LNCAP (cell line): ENCODE measurements at regions not wholly inside any gene's neighbourhood (a gene's known extent, or its start where the extent isn't known, plus 50 kb on each side); places are given as distances from the start of the nearest gene placed in this dataset.

ENCODE experiments used
- CTCF ChIP-seq: fragments of 450-650 bp; IDR thresholded peaks from 2 replicates; pipeline ENCODE4 v1.5.1; 2017; ENCODE audit warnings: mild to moderate bottlenecking

- no peak for TF ChIP-seq CTCF
Measured at GRCh38 chr10:36441557-36441956, 683.8 kb upstream of the ANKRD30A start.

- no peak for TF ChIP-seq CTCF
Measured at GRCh38 chr10:36440539-36440938, 684.9 kb upstream of the ANKRD30A start.

GRCh38 chr10:36437367-36437766 lies 688.0 kb upstream of the ANKRD30A start:
- TF ChIP-seq CTCF, result no peak

GRCh38 chr10:36428507-36428906 lies 696.9 kb upstream of the ANKRD30A start:
- TF ChIP-seq CTCF, result no peak

- no peak for TF ChIP-seq CTCF
Measured at GRCh38 chr10:36425131-36425797, 700.1 kb upstream of the ANKRD30A start.

GRCh38 chr10:36424502-36424901 lies 700.9 kb upstream of the ANKRD30A start:
- no peak for TF ChIP-seq CTCF

- TF ChIP-seq CTCF, result no peak
Measured at GRCh38 chr10:36423821-36424248, 701.6 kb upstream of the ANKRD30A start.

GRCh38 chr10:36421992-36422391 lies 703.4 kb upstream of the ANKRD30A start:
- no peak for TF ChIP-seq CTCF
